AG09309 (cell line): ENCODE measurements at regions not wholly inside any gene's neighbourhood (a gene's known extent, or its start where the extent isn't known, plus 50 kb on each side); places are given as distances from the start of the nearest gene placed in this dataset.

Source experiments
- DNase-seq: peaks from one replicate; pipeline ENCODE4 v3.0.0-alpha.2; 2010; ENCODE audit warnings: low read depth
- H3K4me3 ChIP-seq: 2 replicates; pipeline ENCODE4 v1.5.1; 2011; ENCODE audit warnings: mild to moderate bottlenecking, low read depth, low read length, moderate library complexity; ENCODE audit not compliant: control insufficient read depth
- TF ChIP-seq, protein P1 (sequence below): IDR thresholded peaks from 2 replicates; pipeline ENCODE4 v1.5.1; 2011; ENCODE audit warnings: mild to moderate bottlenecking, low read depth, low read length, inconsistent platforms; ENCODE audit not compliant: insufficient read depth, control insufficient read depth; ENCODE audit errors: missing control alignments

DNA sequence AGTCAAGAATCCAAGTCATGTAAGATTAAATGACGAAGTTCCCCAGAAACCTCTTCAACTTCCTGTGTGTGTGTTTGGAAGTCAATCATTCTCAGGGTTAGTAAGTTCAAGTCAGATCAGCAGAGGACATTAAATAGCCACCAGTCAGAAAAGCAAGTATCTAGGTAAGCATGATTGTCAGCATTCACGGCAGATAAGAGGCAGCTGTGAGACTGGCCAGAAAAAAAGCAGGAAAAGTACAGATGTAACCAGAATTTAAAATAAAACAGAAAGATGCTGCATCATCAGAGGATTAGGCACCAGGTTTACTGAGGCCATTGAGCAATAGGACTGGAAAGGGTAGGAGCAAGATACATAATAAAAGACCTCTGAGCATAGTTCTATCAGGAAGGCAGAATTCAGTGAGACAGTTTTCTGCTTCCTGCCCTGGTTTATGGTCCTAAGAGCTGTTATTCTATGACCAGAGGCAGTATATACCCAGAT, 606.9 kb downstream of the FSCB start:
- no peak for DNase-seq

GRCh38 chr14:43898687-43899086, 608.4 kb downstream of the FSCB start:
- no peak overlapping the region for H3K4me3 ChIP-seq
- TF ChIP-seq, protein P1, sequence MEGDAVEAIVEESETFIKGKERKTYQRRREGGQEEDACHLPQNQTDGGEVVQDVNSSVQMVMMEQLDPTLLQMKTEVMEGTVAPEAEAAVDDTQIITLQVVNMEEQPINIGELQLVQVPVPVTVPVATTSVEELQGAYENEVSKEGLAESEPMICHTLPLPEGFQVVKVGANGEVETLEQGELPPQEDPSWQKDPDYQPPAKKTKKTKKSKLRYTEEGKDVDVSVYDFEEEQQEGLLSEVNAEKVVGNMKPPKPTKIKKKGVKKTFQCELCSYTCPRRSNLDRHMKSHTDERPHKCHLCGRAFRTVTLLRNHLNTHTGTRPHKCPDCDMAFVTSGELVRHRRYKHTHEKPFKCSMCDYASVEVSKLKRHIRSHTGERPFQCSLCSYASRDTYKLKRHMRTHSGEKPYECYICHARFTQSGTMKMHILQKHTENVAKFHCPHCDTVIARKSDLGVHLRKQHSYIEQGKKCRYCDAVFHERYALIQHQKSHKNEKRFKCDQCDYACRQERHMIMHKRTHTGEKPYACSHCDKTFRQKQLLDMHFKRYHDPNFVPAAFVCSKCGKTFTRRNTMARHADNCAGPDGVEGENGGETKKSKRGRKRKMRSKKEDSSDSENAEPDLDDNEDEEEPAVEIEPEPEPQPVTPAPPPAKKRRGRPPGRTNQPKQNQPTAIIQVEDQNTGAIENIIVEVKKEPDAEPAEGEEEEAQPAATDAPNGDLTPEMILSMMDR: no peak
- DNase-seq: no peak

More for the DNA sequence above, 606.9 kb downstream of the FSCB start:
- TF ChIP-seq, protein P1: no peak
- no peak overlapping the region for H3K4me3 ChIP-seq

DNA sequence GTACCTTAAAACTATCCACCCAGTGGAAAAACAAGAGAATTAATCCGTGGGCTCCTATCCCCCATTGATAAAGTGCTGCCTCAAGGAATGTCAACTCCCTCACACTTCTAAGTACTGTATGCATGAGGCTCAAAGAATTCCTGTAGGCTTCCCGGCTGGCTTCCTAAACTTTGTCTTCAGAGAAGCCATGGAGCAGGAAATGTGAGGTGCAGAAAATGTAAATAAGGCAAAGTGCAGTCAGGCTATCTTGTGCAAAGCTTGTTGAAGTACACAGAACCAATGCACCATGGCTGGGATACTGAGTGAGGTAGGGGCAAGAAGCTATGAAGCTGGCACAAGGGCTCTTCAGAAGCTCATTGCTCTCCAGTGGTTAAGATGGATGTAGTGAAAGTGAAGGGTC, 611.0 kb downstream of the FSCB start:
- no peak for DNase-seq
- H3K4me3 ChIP-seq: no peak overlapping the region
- TF ChIP-seq, protein P1: no peak

DNA sequence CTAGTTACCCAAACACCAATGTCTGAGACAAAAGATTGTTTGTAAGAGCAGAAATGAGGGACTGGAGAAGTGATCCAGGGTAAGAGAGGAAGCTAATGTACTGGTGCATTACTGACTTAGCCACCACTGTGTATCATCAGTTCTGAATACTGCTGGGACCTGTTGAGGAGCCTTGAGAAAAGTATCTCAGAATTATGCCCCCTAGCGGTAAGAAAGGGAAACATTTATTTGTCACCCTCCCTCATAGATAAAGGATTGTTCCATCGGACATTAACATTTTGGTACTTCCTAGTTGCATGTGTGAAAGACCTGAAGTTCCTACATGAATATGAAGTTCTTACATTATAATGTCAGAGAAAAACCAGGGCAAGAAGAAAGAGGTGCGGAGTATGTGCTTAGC, 612.5 kb downstream of the FSCB start:
- no peak overlapping the region for H3K4me3 ChIP-seq
- TF ChIP-seq, protein P1: peak; percentile 22
- DNase-seq: no peak

- TF ChIP-seq, protein P1: no peak
- no peak overlapping the region for H3K4me3 ChIP-seq
- DNase-seq: no peak
Measured at GRCh38 chr14:43887523-43887922, 619.6 kb downstream of the FSCB start.

DNA sequence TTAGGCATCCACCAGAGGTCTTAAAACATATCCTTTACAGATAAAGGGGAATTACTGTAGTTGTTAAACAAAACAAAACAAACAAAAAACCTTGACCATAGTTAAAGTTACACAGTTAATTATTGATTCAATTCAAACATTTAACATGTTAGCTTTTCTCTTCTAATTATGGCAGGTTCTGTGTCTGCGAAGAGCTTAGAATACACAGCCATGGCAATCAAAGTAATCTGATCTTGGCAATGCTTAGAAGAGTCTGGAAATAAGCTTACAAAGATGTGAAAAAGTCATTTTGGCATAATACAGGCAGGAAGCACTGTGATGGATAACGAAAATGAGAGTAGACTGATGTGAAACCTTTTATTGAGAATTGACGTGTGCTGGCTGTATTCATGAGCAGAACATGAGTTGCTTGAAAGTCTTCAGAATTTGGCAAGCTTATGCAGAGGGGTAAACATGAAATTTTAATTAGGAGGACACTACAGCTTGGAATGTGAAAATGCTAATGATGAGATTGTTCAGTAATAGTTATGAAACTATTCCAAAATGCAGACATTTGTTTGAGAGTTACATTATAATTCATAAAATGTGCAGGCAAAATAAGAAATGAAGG, 629.6 kb downstream of the FSCB start:
- H3K4me3 ChIP-seq: no peak overlapping the region
- no peak for DNase-seq
- TF ChIP-seq, protein P1: no peak
